ENCODE measurements at regions not wholly inside any gene's neighbourhood (a gene's known extent, or its start where the extent isn't known, plus 50 kb on each side); places are given as distances from the start of the nearest gene placed in this dataset.

DNA sequence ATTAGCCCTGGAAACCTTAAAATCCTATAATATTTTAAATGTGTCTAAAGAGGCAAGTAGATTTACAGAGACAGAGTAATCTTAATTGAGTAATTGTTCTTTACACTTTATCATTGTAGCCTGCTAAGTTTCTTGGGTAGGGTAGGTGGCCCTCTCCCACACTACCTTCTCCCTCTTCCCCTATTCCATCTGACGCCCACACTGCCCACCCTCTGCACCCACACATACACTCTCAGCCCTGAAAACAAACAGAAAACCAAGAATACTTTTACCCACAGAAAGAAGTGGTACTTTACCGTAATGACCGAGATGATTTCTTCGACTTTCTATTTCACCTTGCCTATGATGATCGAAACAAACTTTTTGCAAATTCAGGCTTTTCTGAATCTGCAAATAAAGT lies 320.4 kb upstream of the OBI1 start:
- DNase-seq (ENCODE audit: low read depth) = no peak

DNA sequence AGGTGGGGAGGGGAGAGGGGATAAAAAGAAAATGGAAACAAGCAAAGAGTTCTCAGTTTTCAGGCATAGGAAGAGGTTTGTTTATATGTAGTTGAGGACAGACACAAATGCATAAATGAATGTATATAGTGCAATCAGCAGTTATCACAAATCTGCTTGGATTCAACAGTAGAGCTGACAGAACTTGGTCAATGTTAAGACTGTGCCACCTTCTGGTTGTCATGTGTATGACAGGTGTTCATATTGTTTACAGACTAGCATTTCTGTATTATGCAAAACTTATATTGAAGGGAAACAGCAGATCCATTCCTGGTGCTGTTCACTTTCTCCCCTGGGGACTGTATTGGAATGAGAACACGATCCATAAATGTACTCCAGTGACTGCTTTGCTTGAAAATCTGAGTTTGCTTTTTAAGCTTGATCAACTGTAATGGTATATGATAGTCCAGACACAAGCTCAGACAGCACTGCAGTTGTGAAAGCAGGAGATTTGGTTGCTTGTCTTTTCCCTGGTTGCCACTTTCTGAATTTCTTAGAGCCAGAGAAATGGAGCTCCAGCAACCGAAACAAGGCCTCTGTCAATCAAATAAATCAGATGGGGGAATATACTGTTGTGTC lies 319.5 kb upstream of the OBI1 start:
- DNase-seq (ENCODE audit: low read depth) = peak; percentile 12

DNA sequence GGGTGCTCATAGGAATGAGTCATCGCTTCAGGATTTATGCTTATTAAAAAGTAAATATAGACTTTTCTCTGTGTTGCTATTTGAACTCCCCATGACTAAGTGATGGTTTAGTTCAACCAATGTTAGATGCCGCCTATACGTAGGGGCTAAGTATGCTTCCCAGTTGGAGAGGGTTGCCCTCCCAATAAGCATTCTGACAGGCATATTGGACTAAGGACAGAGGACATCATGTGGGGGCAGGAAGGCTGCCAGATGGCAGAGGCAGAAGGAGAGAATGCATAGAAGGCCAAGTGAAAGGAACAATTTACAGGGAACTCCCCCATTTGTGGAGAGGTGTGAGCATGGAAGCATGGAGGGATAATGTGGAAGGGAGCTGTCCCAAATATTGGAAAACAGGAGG lies 318.4 kb upstream of the OBI1 start:
- no peak for DNase-seq (ENCODE audit: low read depth)

DNA sequence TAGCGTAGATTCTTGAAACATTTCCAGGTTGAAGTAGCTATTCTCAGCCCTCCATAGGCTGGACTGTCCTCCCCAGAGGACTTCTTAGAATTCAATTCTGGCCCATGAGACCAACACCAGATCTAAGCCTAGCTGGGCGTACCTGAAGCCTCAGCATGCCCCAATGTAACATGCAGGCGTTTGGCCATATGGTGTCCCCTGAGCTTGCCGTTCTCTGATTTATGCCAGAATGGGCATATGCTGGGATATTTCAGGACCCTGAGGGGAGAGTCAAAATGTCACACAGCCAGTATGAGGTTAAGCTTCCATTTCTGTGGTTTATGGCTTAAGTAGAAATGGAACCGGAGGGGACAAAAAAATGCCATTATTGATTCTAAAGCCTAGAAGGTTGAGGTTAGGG lies 317.7 kb upstream of the OBI1 start:
- no peak for DNase-seq (ENCODE audit: low read depth)

DNA sequence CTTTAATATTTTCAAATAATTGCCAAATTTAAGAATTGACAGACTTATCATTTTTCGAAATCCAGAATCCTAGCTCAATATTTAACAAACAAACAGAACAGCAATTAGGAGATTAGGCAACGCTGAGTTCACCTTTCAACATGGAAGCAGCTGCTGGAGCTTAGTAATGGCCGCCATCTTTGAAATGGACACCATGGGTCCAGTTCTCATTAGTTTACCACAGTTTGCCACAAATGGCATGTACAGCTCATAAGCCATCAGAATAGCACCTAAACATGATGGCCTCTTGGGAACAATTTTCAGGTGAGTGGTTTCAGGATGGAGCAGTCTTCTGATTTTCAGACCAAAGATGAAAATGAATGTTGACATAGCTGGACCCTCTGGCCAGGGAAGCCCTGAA lies 313.6 kb upstream of the OBI1 start:
- DNase-seq (ENCODE audit: low read depth) = no peak

DNA sequence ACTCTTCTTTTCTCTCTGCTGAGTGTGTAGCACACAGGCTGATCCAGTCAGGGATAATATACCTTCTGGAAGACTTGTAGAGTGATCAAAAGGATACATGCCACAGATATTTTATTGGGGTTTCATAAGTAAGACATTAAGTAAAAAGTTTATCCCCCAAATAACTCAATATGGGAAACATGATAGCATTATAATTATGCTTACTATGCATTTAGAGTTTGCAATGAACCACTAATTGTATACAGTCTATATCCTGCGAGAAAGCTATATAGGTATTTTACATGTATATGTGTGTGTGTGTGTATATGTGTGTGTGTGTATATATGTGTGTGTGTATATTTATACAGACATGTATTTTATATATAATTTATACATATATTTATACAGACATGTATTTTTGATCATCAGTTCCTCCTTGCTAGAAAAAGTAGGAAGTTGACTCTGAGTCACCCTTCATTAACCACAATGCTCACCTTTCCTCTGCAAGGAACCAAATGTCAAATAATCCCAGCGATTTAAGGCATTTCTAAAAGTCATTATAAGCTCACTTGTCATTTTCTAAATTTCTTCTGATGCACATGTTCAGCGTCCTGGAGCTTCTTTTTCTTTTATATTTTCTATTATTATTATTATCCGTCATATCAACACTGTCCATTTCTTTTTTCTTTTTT lies 312.5 kb upstream of the OBI1 start:
- DNase-seq (ENCODE audit: low read depth) = no peak

DNA sequence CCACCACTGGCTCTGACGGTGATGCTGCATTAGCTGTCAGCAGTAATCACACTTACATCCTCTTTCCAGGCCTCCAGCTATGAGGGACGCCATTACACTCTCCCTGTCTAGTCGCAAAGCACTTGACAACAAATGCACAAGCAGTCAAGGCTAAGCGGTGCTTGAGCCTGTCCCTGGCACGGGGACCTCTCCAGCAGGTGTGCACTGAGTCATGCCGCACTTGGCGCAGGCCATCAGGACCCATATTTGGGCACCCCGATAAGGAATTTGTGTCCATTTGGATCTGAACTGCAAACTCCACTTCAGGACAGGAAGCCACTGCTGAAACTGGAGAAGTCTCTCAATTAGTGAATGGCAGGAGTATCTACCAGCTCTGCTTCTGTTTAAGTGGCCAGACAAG lies 301.9 kb upstream of the OBI1 start:
- no peak for DNase-seq (ENCODE audit: low read depth)

DNA sequence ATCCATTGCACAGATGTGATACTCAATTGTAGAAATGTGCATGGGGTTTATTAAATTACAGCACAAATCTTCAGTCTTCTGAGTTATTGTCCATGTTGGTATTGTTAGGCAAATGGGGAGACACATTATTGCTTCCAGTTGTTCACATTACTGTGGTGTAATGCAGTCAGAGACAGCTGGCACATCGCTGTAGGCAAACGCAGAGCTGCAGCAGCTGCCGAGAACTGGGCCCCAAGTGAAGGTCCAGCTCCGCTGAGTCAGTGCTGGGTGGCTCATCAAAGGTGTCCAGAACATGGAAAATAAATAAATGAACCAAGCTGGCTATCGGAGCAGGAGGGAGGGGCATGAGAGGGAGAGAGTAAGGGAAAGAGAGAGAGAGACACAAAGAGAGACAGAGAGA lies 299.1 kb upstream of the OBI1 start:
- no peak for DNase-seq (ENCODE audit: low read depth)

DNA sequence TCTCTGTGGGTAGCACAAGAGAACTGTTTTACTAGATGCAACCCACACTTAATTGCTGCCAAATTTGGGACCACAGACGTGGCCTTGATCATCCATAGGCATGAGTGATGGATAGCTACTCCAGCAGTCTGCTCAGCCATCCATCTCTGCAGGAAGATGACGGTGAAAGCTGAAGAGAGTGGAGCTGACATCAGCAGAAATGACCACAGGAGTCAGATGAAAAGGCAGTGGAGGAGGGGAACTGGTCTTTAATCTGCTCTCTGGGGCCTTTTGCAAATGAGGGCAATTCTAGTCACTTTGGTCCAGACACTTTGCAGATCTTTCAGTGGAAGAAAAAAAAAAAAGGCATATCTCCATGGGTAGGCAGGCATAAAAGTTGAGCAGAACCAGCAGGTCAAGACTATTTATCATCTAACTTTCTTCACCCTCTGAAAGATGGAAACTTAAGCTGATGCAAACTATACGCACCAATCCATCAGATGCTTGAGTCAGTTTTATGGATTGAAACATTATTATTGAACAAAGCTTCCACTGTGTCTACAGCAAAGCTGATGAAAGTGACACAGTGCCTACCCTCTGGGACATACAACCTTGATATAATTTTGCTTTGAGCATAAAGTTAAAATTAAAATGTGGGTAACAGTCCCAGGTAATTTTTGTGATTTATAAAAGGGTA lies 281.6 kb upstream of the OBI1 start:
- DNase-seq (ENCODE audit: low read depth) = no peak

DNA sequence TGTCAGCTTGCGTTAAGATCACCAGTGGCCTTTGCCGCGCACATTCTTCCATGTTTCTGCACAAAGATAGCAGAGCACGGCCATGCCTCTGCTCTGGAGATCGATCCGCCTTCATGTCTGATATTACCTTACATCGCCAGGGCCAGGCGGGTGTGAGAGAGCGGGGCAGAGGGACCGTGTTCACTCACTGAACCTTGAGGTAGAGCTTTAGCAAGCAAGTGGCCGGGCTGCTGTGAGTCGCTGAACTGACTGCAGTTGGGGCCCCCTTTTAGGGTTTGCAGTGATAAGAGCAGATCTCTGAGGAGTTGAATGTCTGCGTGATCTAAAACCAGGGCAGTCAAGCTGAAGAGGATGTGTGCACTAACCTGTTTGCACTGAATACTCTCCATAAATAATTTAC lies 275.4 kb upstream of the OBI1 start:
- no peak for DNase-seq (ENCODE audit: low read depth)

DNA sequence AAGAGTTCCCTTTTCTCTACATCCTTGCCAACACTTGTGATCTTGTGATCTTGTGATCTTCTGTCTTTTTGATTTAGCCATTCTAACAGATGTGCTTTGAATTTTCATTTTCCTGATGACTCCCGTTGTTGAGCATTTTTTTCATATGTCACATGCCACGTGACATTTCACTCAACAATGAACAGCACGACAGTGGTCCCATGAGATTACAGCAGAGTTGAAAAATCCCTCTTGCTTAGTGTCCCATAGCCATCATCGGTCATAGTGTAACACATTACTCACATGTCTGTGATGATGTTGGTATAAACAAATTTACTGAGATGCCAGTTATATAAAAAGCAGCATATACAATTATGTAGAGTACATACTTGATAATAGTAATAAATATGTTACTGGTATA lies 256.1 kb upstream of the OBI1 start:
- no peak for DNase-seq (ENCODE audit: low read depth)

DNA sequence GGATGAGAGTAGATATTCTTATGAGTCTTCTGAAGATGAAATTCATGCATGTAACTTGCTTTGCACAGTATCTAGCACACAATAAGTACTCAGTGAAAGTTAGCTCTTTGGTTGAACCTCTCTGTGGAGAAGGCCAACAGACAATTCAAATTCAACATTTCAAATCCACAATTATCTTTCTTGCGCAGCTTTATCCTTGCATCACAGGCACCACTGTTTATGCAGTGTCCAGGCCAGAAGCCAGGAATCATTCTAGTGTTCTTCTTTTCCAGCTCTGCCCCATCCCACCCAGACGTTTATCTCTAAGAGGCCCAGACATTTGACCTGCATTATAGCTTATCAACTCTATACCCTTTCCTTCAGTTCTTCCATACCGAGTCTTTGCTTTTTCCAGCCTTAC lies 254.7 kb upstream of the OBI1 start:
- DNase-seq (ENCODE audit: low read depth) = no peak

DNA sequence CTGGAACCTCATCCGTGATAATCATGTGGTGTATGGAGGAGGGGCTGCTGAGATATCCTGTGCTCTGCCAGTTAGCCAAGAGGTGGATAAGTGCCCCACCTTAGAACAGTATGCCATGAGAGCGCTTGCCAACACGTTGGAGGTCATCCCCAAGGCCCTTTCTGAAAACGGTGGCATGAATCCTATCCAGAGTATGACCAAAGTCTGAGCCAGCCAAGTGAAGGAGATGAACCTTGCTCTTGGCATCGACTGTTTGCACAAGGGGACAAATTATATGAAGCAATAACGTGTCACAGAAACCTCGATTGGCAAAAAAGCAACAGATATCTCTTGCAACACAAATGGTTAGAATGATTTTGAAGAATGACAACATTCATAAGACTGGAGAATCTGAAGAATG lies 251.2 kb upstream of the OBI1 start:
- no peak for DNase-seq (ENCODE audit: low read depth)

DNA sequence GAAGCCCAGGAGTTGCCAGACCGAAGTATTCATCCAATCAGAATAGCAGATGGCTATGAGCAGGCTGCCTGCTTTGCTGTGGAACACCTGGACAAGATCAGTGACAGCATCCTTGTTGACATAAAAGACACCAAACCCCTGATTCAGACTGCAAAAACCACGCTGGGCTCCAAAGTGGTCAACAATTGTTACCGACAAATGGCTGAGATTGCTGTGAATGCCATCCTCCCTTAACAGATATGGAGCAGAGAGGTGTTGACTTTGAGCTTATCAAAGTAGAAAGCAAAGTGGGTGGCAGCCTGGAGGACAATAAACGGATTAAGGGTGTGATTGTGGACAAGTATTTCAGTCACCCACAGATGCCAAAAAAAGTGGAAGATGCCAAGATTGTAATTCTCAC lies 250.3 kb upstream of the OBI1 start:
- no peak for DNase-seq (ENCODE audit: low read depth)

DNA sequence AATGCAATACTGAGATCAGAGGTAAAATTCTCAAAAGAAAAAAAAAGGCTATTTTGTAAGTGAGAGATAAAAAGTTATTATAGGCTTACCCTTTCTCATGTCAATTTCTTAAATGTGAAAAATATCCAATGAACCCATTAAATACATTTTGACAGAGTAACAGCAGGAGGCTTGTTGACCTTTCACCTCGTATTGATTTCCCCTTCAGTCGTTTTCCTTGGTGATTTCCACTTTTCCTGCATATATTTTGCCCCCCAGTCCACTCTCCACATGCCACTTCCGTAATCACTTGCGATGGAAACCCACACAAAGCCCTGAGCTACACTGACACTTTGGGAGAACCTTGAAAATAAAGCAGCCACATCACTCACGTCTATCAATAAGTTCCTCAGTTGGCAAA lies 248.1 kb upstream of the OBI1 start:
- DNase-seq (ENCODE audit: low read depth) = no peak

DNA sequence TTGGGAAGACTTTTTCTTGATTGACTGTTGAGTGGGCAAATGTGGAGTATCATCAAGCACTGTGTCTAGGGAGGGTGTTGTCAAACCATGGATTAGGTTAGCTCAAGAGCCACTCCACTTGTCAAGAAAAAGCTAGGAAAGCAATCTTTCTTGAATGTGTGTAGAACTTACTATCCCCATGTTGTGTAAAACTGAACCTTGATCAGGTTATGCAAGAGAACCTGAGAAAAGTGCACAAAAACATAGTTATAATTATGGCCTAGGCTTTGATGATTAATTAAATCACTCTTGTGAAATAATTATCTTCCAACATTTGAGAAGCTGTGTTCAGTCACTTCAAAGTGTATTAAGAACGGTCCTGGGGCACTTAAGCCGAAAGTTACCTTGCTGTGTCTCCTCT lies 238.2 kb upstream of the OBI1 start:
- no peak for DNase-seq (ENCODE audit: low read depth)

DNA sequence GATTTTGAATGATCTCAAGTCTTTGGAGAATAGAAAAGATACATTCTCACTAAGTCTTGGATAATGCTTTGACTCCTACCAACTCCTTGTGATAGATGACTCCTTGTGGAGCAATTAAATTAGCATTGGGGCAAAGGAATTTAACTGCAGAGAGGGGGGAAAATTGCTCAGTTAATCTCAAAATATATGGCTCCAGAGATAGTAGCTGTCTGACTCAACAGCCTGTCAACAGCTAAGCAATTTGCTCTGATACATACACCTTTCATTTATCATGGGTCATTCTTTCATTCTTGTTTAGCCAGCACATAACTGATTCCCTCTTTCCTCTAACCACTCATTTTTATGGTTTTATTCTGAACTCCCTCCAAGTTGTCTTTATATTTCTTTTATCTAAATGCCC lies 225.6 kb upstream of the OBI1 start:
- no peak for DNase-seq (ENCODE audit: low read depth)

DNA sequence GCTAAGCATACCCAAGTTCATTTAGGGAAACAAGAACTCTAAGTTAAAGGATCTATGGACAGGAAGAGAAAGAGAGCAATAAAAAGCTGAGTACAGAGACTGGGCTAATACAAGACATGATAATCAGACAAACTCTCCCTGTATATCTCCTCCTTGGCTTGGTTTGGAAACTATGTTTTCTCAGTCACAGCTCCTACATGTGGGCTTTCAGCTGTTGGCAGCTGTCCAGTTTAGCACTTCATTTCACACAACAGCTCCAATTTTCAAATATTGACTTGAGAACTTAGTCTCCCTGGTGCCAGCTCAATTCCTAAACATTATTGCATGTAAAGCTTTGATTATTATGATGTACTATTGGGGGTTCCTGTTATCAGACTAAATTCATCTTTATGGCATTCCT lies 222.8 kb upstream of the OBI1 start:
- DNase-seq (ENCODE audit: low read depth) = no peak

DNA sequence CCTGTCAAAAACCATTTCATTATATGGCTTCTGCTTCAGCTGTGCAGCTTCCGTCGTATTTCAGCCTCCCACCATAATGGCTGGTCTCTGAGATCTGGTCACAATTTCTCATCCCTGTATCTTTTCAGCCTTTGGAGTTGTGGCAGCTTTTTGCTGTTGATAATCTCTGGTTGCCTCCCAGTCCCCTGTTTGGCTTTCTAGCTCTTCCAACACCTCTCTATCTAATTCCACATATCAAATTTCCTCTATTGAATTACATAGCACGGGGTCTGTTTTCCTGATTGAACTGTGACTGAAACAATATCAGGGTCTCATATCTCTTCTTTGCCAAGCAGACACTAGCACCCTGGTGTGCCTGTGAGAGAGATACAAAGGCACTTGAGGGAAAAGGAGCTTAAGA lies 222.1 kb upstream of the OBI1 start:
- no peak for DNase-seq (ENCODE audit: low read depth)

DNA sequence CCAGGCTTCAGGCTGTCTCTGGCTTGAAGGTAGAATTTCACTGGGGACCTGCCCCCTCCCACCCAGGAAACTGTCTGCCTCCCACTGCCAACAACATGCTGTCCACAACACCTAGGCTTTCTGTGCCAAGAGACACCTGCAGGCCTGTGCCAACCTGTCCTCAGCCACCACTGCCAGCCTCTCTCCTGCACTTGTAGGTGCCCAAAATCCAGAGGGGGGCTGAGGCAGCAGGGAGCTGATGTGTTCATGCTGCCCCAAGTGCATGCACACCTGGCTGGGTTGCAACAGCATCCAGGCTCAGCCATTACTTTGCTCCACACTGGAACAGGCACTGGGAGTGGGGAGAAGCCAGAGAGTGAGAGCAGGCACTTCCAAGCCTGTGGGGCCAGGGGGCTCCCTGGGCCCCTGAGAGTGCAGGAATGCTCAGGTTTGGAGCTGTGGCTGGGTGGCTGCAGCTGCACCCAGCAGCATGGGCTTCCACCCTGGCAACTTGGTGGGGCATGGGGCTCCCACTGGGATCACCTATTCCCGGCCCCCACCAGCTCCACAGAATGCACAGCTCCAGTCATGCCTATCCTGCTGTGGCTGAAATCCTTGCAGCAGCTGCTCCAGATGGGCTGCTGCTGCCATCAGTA lies 218.1 kb upstream of the OBI1 start:
- DNase-seq (ENCODE audit: low read depth) = no peak

DNA sequence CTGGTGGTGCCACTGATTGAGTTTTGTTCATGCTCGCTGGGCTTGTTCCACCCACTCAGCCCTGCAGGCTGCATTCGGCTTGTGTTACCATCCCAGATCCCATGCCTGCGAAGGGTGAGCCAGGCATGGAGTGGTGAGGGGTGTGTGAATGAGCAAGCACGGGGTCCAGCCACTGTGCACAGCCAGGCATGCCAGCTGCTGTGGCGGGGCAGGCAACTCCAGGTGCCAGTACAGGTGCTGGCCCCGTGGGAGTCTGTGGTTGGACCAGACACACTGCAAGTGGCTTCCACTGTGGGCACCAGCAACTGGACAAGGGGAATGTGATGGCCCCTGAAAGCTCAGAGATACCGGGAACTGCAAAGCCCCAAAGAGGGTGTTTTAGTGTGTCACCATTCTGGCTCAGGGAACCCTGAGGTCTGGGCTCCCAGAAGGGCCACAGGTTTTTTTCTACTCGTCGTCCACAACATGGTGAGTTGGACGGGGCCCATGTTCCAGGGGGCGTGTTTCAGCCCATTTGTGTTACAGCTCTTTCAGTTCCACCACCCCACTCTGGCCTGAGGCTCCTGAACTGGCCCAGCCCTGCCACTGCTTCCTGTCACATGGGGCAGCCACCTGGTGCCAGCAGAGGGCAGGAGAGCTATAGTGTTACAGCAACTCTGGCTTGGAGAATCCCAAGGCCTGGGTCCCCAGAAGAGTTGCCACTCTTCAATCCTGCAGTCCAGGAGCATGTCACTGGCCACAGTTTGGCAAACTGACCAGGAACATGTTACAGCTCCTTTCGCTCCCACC lies 217.0 kb upstream of the OBI1 start:
- DNase-seq (ENCODE audit: low read depth) = no peak

DNA sequence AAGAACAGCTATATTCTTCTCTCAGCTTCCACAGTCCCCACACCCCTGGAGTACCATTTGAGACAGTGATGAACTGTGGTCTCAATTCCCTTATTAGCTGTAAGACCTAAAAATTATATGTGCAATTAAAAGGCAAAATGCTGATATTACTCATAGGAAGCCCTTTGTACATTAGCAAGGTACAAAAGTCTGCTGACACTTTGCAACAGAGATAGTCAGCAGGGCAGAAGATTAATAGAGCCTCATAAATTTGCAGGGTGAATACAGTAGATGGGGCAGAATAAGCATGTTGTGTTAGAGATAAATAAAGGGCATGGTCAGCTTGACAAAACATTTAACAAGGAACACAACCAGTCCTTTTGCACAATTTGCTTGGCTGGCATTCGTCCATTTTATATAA lies 210.0 kb upstream of the OBI1 start:
- no peak for DNase-seq (ENCODE audit: low read depth)

DNA sequence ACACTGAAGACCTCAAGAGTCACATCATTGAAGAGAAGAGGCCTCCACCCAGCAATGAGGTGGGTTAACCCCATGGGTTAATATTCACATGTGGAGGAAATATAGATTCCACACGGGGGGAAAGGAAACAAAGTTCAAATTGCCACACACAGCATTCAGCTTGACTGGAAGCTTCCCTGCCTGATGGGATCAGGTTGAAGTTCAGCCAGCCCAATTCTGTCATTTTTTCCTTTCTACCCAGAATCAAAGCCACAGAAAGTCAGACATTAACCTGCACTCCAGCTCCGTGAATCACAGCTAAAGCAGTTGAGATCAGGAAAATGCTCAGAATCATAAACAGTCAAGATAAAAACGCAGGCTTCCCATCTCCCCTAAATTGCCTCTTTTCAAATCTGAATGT lies 208.7 kb upstream of the OBI1 start:
- DNase-seq (ENCODE audit: low read depth) = no peak
